Ishikawa (cell line): ENCODE measurements at regions not wholly inside any gene's neighbourhood (a gene's known extent, or its start where the extent isn't known, plus 50 kb on each side); places are given as distances from the start of the nearest gene placed in this dataset.

Experiments used
- CEBPB ChIP-seq: IDR thresholded peaks from 2 replicates; pipeline ENCODE4 v1.6.1; 2012
- CREB1 ChIP-seq: IDR thresholded peaks from 2 replicates; pipeline ENCODE4 v1.6.1; 2012; ENCODE audit warnings: low read depth
- EGR1 ChIP-seq: IDR thresholded peaks from 2 replicates; pipeline ENCODE4 v1.6.1; 2012
- EP300 ChIP-seq: IDR thresholded peaks from 2 replicates; pipeline ENCODE4 v1.6.1; 2012; ENCODE audit warnings: borderline replicate concordance
- FOXM1 ChIP-seq: IDR thresholded peaks from 2 replicates; pipeline ENCODE4 v1.6.1; 2012; ENCODE audit warnings: low read depth, borderline replicate concordance
- NFIC ChIP-seq: IDR thresholded peaks from 2 replicates; pipeline ENCODE4 v1.6.1; 2012
- RAD21 ChIP-seq: IDR thresholded peaks from 2 replicates; pipeline ENCODE4 v1.6.1; 2012; ENCODE audit warnings: low read depth
- TAF1 ChIP-seq: IDR thresholded peaks from 2 replicates; pipeline ENCODE4 v1.6.1; 2012; ENCODE audit warnings: low read depth, mild to moderate bottlenecking
- TCF12 ChIP-seq: IDR thresholded peaks from 2 replicates; pipeline ENCODE4 v1.6.1; 2012; ENCODE audit warnings: low read depth
- TEAD4 ChIP-seq: IDR thresholded peaks from 2 replicates; pipeline ENCODE4 v1.6.1; 2012
- YY1 ChIP-seq: IDR thresholded peaks from 2 replicates; pipeline ENCODE4 v1.6.1; 2012; ENCODE audit warnings: low read depth
- ZBTB7A ChIP-seq: IDR thresholded peaks from 2 replicates; pipeline ENCODE4 v1.6.1; 2012; ENCODE audit warnings: low read depth
- TF ChIP-seq, protein P1 (sequence below): IDR thresholded peaks from 2 replicates; pipeline ENCODE4 v1.6.1; 2012
- TF ChIP-seq, protein P2 (sequence below): IDR thresholded peaks from 2 replicates; pipeline ENCODE4 v1.6.1; 2012
- TF ChIP-seq, protein P3 (sequence below): IDR thresholded peaks from 2 replicates; pipeline ENCODE4 v1.6.1; 2012; ENCODE audit warnings: low read depth, mild to moderate bottlenecking

DNA sequence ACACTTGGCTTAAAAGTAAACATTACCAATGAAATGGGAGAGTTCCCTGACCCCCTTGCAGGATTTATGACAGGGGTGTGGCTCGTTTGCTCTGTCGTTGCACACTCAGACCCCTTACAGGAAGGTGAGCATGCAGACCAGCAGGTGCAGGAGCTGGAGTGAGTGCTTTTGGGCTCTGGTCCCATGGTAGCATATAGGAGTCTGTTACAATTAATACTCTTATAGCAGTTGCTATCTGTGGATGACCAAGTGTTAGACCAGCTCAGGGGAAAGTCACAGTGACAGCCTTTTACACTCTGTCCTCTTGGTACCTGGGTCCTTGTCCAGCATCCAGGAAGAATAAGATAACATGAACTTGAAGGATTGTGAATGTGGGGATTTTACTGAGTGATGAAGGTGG, 1177.5 kb downstream of the NSUN3 start:
- TF ChIP-seq CREB1 (no peak), FOXM1 (no peak), EP300 (no peak), CEBPB (no peak), ZBTB7A (no peak), NFIC (no peak)
- TF ChIP-seq, protein P1, sequence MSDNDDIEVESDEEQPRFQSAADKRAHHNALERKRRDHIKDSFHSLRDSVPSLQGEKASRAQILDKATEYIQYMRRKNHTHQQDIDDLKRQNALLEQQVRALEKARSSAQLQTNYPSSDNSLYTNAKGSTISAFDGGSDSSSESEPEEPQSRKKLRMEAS, result no peak

DNA sequence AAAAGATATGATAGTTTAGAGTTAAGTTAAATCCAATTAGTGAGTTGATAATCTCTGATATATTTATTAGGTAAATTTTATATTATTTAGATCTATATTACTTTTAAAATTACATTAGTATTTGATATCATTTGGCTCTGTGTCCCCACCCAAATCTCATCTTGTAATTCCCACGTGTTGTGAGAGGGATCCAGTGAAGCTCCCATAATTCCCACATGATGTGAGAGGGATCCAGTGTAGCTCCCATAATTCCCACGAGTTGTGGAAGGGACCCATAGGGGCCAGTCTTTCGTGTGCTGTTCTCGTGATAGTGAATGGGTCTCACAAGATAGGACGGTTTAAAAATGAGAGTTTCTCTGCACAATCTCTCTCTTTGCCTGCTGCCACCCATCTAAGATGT, 1183.6 kb downstream of the NSUN3 start:
- no peak for TF ChIP-seq CREB1
- TF ChIP-seq ZBTB7A, result no peak
- no peak for TF ChIP-seq TEAD4
- TF ChIP-seq, protein P1, result no peak
- TF ChIP-seq EGR1, result no peak
- TF ChIP-seq TCF12, result no peak
- TF ChIP-seq YY1, result no peak
- no peak for TF ChIP-seq NFIC
- TF ChIP-seq, protein P2, sequence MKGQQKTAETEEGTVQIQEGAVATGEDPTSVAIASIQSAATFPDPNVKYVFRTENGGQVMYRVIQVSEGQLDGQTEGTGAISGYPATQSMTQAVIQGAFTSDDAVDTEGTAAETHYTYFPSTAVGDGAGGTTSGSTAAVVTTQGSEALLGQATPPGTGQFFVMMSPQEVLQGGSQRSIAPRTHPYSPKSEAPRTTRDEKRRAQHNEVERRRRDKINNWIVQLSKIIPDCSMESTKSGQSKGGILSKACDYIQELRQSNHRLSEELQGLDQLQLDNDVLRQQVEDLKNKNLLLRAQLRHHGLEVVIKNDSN, result no peak
- TF ChIP-seq CEBPB, result no peak
- TF ChIP-seq, protein P3, sequence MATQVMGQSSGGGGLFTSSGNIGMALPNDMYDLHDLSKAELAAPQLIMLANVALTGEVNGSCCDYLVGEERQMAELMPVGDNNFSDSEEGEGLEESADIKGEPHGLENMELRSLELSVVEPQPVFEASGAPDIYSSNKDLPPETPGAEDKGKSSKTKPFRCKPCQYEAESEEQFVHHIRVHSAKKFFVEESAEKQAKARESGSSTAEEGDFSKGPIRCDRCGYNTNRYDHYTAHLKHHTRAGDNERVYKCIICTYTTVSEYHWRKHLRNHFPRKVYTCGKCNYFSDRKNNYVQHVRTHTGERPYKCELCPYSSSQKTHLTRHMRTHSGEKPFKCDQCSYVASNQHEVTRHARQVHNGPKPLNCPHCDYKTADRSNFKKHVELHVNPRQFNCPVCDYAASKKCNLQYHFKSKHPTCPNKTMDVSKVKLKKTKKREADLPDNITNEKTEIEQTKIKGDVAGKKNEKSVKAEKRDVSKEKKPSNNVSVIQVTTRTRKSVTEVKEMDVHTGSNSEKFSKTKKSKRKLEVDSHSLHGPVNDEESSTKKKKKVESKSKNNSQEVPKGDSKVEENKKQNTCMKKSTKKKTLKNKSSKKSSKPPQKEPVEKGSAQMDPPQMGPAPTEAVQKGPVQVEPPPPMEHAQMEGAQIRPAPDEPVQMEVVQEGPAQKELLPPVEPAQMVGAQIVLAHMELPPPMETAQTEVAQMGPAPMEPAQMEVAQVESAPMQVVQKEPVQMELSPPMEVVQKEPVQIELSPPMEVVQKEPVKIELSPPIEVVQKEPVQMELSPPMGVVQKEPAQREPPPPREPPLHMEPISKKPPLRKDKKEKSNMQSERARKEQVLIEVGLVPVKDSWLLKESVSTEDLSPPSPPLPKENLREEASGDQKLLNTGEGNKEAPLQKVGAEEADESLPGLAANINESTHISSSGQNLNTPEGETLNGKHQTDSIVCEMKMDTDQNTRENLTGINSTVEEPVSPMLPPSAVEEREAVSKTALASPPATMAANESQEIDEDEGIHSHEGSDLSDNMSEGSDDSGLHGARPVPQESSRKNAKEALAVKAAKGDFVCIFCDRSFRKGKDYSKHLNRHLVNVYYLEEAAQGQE, result no peak
- no peak for TF ChIP-seq TAF1
- no peak for TF ChIP-seq FOXM1
- TF ChIP-seq RAD21, result no peak
- no peak for TF ChIP-seq EP300

DNA sequence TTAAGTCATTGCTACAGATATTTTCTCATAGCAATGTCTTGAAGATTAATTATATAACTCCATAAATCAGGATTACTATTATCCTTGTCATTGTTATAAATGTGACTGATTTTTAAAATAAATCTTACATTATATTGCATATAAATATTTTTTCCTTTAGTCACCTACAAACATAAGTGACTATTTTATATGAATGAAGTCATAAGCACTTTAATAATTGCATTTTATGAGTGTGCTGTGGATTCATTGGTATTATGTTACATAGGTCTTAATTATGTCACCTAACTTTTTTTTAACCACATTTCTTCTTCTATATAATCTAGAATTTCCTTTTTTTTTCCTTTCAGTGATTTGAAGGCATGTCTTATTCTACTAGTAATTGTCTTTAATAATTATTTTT, 1191.2 kb downstream of the NSUN3 start:
- TF ChIP-seq YY1 (no peak), RAD21 (no peak), EGR1 (no peak)

DNA sequence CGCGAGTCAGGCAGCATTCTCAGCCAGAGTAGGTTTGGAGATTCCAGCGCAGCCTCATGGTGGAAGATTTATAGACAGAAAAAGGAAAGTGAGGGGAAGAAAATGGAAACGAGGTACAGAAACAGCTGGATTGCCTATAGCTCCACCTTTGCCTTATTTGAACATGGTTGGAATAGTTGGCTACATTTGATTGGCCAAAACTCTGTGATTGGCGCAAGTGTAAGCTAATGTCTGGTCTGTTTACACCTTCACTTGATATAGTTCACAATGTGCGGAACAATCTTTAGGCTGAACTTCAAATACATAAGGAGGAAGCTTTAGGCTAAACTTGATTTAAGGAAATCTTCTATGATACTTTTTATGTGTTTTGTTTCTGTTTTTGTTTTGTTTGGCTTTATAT, 1191.9 kb downstream of the NSUN3 start:
- TF ChIP-seq, protein P1, result no peak
- no peak for TF ChIP-seq RAD21
- TF ChIP-seq TAF1, result no peak
- TF ChIP-seq EP300, result no peak
- no peak for TF ChIP-seq TEAD4
- TF ChIP-seq TCF12, result no peak

DNA sequence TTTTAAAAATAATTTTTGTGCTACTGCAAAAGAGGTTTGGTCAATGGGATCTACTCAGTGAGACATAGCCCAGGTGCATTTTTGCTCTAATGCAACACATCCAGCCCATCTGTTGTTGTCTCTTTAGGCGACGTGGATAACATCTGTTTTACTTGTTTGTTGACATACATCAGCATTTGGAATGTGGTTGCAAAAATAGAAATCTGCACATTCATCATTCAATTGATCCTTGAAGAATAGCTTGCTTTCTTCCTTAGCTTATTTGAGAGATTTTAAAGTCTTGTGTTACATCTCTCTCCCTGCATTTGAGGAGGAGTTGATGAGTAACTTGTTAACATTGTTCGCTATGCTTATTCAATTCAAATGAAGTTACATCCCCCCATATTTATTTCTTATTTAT, 1202.3 kb downstream of the NSUN3 start:
- no peak for TF ChIP-seq CREB1

DNA sequence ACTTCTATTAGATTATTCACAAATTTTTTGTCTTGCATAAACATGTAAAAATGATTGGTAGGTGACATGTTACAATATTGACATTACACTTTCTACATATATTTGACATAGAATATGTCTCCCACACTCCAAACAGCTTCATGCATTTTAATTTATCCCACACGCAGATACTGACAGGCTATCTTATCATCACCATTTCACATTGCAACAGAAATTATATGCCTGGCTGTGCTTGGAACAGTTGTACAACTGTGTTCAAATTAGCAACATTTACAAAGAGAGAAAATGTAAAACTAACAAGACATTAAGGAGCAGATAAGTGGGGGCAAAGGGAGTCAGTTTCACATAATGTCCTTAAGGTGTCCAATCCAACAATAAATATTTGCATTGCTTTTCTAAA, 1208.5 kb downstream of the NSUN3 start:
- TF ChIP-seq, protein P3, result no peak
- TF ChIP-seq NFIC, result no peak
- TF ChIP-seq RAD21, result no peak
- no peak for TF ChIP-seq EGR1
- TF ChIP-seq TEAD4, result no peak
- TF ChIP-seq CEBPB, result no peak
- TF ChIP-seq, protein P2, result no peak
- TF ChIP-seq TCF12, result no peak
- no peak for TF ChIP-seq FOXM1
- no peak for TF ChIP-seq CREB1
- TF ChIP-seq, protein P1, result no peak
- no peak for TF ChIP-seq YY1
- no peak for TF ChIP-seq TAF1
- no peak for TF ChIP-seq ZBTB7A
- no peak for TF ChIP-seq EP300
